ENCODE measurements at regions not wholly inside any gene's neighbourhood (a gene's known extent, or its start where the extent isn't known, plus 50 kb on each side); places are given as distances from the start of the nearest gene placed in this dataset.

- Histone ChIP-seq H3K27me3 (ENCODE audit: insufficient read depth, low read length) (no peaks in the 10 kb centered on the region), H4K8ac (replicated peaks; ENCODE audit: insufficient read length, low read depth, low read length) (no peak overlapping the region), H3K4me2 (ENCODE audit: insufficient read depth, insufficient read length, low read length) (no peak overlapping the region), H3K9me3 (ENCODE audit: control insufficient read depth, low read depth, low read length) (no peaks in the 10 kb centered on the region), H3K4me1 (ENCODE audit: insufficient read depth, low read length) (no peaks in the 10 kb centered on the region), H2BK15ac (ENCODE audit: low read depth, low read length) (no peak overlapping the region), H3K14ac (ENCODE audit: insufficient read depth, low read length) (no peak overlapping the region), H2BK5ac (ENCODE audit: insufficient read length, low read length) (no peak overlapping the region), H3K79me1 (ENCODE audit: insufficient read depth, low read depth, low read length, poor library complexity, severe bottlenecking) (no peaks in the 10 kb centered on the region), H3K23ac (ENCODE audit: insufficient read length, low read depth, low read length) (no peak overlapping the region), H3K4ac (ENCODE audit: low read depth, low read length) (no peak overlapping the region), H3K27ac (ENCODE audit: insufficient read length, low read depth, low read length) (no peak overlapping the region), H2AK5ac (ENCODE audit: insufficient read length, low read length) (no peak overlapping the region), H4K5ac (ENCODE audit: insufficient read length, low read depth, low read length) (no peak overlapping the region), H2BK120ac (ENCODE audit: low read depth, low read length, poor library complexity, severe bottlenecking) (no peak overlapping the region), H3K23me2 (ENCODE audit: insufficient read length, low read depth, low read length, poor library complexity, severe bottlenecking) (no peaks in the 10 kb centered on the region), H4K20me1 (ENCODE audit: control insufficient read depth, insufficient read depth, insufficient read length) (no peaks in the 10 kb centered on the region), H2BK12ac (ENCODE audit: insufficient read length, low read depth, low read length) (no peak overlapping the region), H2AFZ (ENCODE audit: low read length) (no peak overlapping the region), H3T11ph (ENCODE audit: low read length) (no peak overlapping the region), H4K91ac (ENCODE audit: insufficient read length, low read depth, low read length) (no peak overlapping the region), H3K18ac (ENCODE audit: insufficient read length, low read depth, low read length) (no peak overlapping the region), H2BK20ac (ENCODE audit: low read depth, low read length, poor library complexity, severe bottlenecking) (no peak overlapping the region), H3K79me2 (ENCODE audit: insufficient read depth, low read length) (no peaks in the 10 kb centered on the region), H3K9ac (ENCODE audit: extremely low read depth, insufficient read length, low read length) (no peak overlapping the region), H3K56ac (ENCODE audit: insufficient read length, low read depth, low read length) (no peak overlapping the region)
- Mint-ChIP-seq H3K4me3 (no peak overlapping the region), H3K27me3 (ENCODE audit: low read depth) (no peaks in the 10 kb centered on the region), H3K4me1 (no peaks in the 10 kb centered on the region), H3K27ac (no peak overlapping the region), H3K36me3 (ENCODE audit: insufficient read depth in 1 of 3, low read depth in 3 of 3) (no peaks in the 10 kb centered on the region), H3K9me3 (no peaks in the 10 kb centered on the region; a peak in 2 of 5 replicates)
- DNase-seq, result no peak
- no CpG with 5 or more reads among the region's 3 CpGs for WGBS (ENCODE audit: extremely low coverage, insufficient read length, low lambda C conversion rate)
- no peak for TF ChIP-seq CTCF (conservative IDR thresholded peaks at IDR 0.05)
Measured at GRCh38 chr1:222286011-222286410, 261.9 kb downstream of the HHIPL2 start.
